Activated CD4-positive, alpha-beta memory T cell treated with anti-CD3 and anti-CD28 coated beads for 36 hours (primary cell): ENCODE measurements at regions not wholly inside any gene's neighbourhood (a gene's known extent, or its start where the extent isn't known, plus 50 kb on each side); places are given as distances from the start of the nearest gene placed in this dataset.

Experiments
- CTCF ChIA-PET: fragments of 350-600 bp; sonication (Branson Sonifier 250); formaldehyde crosslinking; loops from one replicate; lab custom pipeline; 2021; ENCODE audit warnings: antibody characterized with exemption, inconsistent platforms; lab: Charles Lee
- POLR2A ChIA-PET: fragments of 350-600 bp; sonication (Branson Sonifier 250); formaldehyde crosslinking; loops from one replicate; lab custom pipeline; 2021; ENCODE audit warnings: antibody characterized with exemption; lab: Charles Lee
- DNase-seq: peaks from one replicate; pipeline ENCODE4 v3.0.0-alpha.2; 2020
- H3K27ac Mint-ChIP-seq: one replicate; pipeline ENCODE4 v1.8.0; 2021; ENCODE audit warnings: mixed read lengths
- H3K27me3 Mint-ChIP-seq: one replicate; pipeline ENCODE4 v1.8.0; 2021; ENCODE audit warnings: mixed read lengths
- H3K36me3 Mint-ChIP-seq: one replicate; pipeline ENCODE4 v1.8.0; 2021; ENCODE audit warnings: mixed read lengths
- H3K4me1 Mint-ChIP-seq: one replicate; pipeline ENCODE4 v1.8.0; 2021; ENCODE audit warnings: low read depth, mixed read lengths
- H3K4me3 Mint-ChIP-seq: one replicate; pipeline ENCODE4 v1.8.0; 2021; ENCODE audit warnings: mild to moderate bottlenecking, mixed read lengths
- H3K9me3 Mint-ChIP-seq: one replicate; pipeline ENCODE4 v1.8.0; 2021; ENCODE audit warnings: mixed read lengths
- intact Hi-C: fragments of 100-400 bp; cut with micrococcal nuclease; formaldehyde crosslinking; loops from one replicate; pipeline ENCODE4 v1.15.1; 2023

GRCh38 chr11:133681901-133682300 lies 149.6 kb upstream of the OPCML start:
- Mint-ChIP-seq H3K9me3 (no peaks in the 10 kb centered on the region), H3K36me3 (no peaks in the 10 kb centered on the region), H3K27me3 (peaks cover 17% of the 10 kb centered on the region), H3K4me1 (no peaks in the 10 kb centered on the region), H3K27ac (no peak overlapping the region), H3K4me3 (no peak overlapping the region)
- DNase-seq: no peak
- POLR2A ChIA-PET: no interaction called here
- CTCF ChIA-PET: no interaction called here
- intact Hi-C loops: no loop called here

DNA sequence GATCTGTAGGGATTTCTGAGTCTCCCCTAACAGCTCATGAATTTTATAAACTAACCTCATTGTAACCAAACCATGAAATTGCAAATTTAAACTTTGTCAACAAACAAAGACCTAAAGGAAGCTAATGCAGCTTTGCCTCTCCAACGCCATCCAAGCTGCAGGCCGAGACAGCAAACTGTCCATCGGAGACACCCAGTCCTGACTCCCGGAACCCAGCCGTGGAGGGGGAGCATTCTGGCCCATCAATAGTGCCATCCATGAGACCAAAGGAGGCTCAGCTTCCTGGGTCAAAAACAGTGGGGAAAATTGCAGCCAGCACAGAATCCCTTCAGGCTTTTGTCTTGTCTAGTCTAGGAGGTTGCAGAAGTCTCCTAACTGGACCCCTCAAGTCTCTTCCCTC lies 147.6 kb upstream of the OPCML start:
- Mint-ChIP-seq H3K4me1 (no peaks in the 10 kb centered on the region), H3K9me3 (no peaks in the 10 kb centered on the region), H3K27me3 (peaks cover 15% of the 10 kb centered on the region), H3K4me3 (no peak overlapping the region), H3K36me3 (no peaks in the 10 kb centered on the region), H3K27ac (no peak overlapping the region)
- ChIA-PET POLR2A (no interaction called here), CTCF (no interaction called here)
- intact Hi-C loops: no loop called here
- no peak for DNase-seq

- intact Hi-C loops: no loop called here
- Mint-ChIP-seq H3K9me3 (no peaks in the 10 kb centered on the region), H3K27me3 (peaks cover 11% of the 10 kb centered on the region), H3K27ac (no peak overlapping the region), H3K36me3 (no peaks in the 10 kb centered on the region), H3K4me1 (no peaks in the 10 kb centered on the region), H3K4me3 (no peak overlapping the region)
- DNase-seq: no peak
- CTCF ChIA-PET: interaction anchor here (1.7 kb wide), 1 partner anchor 143 kb away, joined by 4 read pairs; no protein-coding TSS in a partner anchor
- POLR2A ChIA-PET: no interaction called here
Observed at GRCh38 chr11:133678191-133678590, 145.9 kb upstream of the OPCML start.

- POLR2A ChIA-PET: no interaction called here
- Mint-ChIP-seq H3K36me3 (no peaks in the 10 kb centered on the region), H3K27me3 (peaks cover 9% of the 10 kb centered on the region)
Observed at GRCh38 chr11:133677387-133677786, 145.1 kb upstream of the OPCML start.

DNA sequence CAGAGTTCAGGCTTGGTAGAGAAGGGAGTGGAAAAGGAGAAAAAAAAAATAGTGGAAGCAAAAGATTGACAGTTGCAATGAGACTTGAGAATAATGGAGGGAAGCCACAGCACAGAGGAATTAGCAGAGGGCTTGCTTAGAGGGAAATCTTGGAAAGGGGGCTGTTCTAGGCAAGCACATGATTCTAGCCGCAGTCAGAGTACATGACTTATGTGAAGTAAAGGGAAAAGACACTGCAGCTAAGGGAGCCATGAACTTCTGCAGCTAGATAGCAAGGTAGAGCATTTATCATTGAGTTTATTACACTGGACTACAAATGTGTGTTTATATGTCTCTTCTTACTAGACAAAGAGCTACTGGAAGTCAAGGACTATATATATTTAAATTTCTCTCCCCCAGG lies 144.0 kb upstream of the OPCML start:
- Mint-ChIP-seq H3K27me3 (peaks cover 9% of the 10 kb centered on the region), H3K27ac (no peak overlapping the region), H3K9me3 (no peaks in the 10 kb centered on the region), H3K4me3 (no peak overlapping the region), H3K36me3 (no peaks in the 10 kb centered on the region), H3K4me1 (no peaks in the 10 kb centered on the region)
- POLR2A ChIA-PET: no interaction called here
- DNase-seq: no peak
- CTCF ChIA-PET: no interaction called here
- intact Hi-C loops: no loop called here

More at GRCh38 chr11:133677387-133677786, 145.1 kb upstream of the OPCML start:
- H3K4me3 Mint-ChIP-seq: no peak overlapping the region
- DNase-seq: no peak
- no peaks in the 10 kb centered on the region for H3K9me3 Mint-ChIP-seq
- intact Hi-C loops: no loop called here
- H3K4me1 Mint-ChIP-seq: no peaks in the 10 kb centered on the region
- no peak overlapping the region for H3K27ac Mint-ChIP-seq
- CTCF ChIA-PET: interaction anchor here (1.7 kb wide), 1 partner anchor 144 kb away, joined by 4 read pairs; no protein-coding TSS in a partner anchor

DNA sequence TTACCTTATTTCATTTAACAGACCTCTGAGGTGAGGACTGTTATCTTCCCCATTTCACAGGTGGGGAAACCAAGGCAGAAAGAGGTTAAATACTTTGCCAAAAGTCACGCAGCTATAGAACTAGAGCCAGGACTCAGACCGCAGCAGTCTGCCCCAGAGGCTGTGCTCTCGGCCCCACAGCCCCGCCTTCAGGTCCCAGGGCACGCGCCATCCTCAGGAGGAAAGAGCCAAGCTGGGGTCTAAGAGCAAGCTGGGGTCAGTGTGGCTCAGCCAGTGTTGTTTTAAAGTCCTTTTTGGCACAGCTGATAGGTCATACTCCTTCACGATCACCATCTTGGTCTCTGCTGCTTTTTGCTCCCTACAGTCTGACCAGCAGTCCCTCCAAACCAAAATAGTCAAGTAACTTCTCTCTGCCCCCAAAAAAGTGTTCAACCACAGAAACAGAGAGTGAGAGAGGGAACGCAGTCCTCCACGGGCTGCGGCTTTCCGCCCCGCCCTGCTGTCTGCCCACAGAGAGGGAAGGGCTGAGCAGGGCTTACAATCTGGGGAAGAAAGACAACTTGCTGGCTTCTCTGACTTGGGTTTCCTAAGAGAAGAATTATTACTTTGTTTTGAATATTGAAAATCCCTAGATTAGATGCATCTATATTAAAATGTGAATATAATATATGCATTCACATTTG lies 137.2 kb upstream of the OPCML start:
- ChIA-PET POLR2A (no interaction called here), CTCF (no interaction called here)
- intact Hi-C loops: no loop called here
- no peak overlapping the region for H3K4me3 Mint-ChIP-seq
- H3K27me3 Mint-ChIP-seq: no peaks in the 10 kb centered on the region
- no peaks in the 10 kb centered on the region for H3K4me1 Mint-ChIP-seq
- no peak for DNase-seq
- no peaks in the 10 kb centered on the region for H3K9me3 Mint-ChIP-seq
- no peak overlapping the region for H3K27ac Mint-ChIP-seq
- no peaks in the 10 kb centered on the region for H3K36me3 Mint-ChIP-seq

GRCh38 chr11:133663135-133663985 lies 131.1 kb upstream of the OPCML start:
- CTCF ChIA-PET: interaction anchor here (0.5 kb wide), 1 partner anchor 722 kb away, joined by 3 read pairs; no protein-coding TSS in a partner anchor
- Mint-ChIP-seq H3K27ac (no peak overlapping the region), H3K9me3 (no peaks in the 10 kb centered on the region), H3K36me3 (no peaks in the 10 kb centered on the region), H3K4me1 (no peaks in the 10 kb centered on the region), H3K4me3 (no peak overlapping the region), H3K27me3 (no peaks in the 10 kb centered on the region)
- POLR2A ChIA-PET: no interaction called here
- intact Hi-C loops: no loop called here
- no peak for DNase-seq

DNA sequence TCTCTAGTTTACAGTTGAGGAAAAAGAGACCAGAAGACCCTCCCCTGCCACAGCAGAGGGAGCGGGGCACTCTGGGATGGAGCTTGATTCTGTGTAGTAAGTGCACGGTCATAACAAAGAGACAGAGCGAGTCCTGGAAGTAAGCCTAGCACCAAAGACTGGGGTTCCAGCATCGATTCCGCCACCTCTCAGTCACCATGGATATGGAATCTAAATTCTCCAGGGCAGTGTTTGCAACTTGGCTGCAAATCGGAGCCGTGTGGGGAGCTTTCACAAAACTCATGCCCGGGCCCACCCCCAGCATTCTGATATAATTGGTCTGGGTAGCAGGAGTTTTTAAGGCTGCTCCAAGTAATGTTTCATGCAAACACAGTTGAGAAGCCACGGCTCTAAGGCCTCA lies 129.5 kb upstream of the OPCML start:
- ChIA-PET POLR2A (no interaction called here), CTCF (no interaction called here)
- no peak for DNase-seq
- H3K4me1 Mint-ChIP-seq: no peaks in the 10 kb centered on the region
- no peak overlapping the region for H3K4me3 Mint-ChIP-seq
- intact Hi-C loops: no loop called here
- H3K36me3 Mint-ChIP-seq: no peaks in the 10 kb centered on the region
- peaks cover 2% of the 10 kb centered on the region for H3K9me3 Mint-ChIP-seq
- no peaks in the 10 kb centered on the region for H3K27me3 Mint-ChIP-seq
- no peak overlapping the region for H3K27ac Mint-ChIP-seq

GRCh38 chr11:133660202-133660568 lies 127.9 kb upstream of the OPCML start:
- no peak for DNase-seq
- Mint-ChIP-seq H3K36me3 (no peaks in the 10 kb centered on the region), H3K27me3 (no peaks in the 10 kb centered on the region), H3K9me3 (peaks cover 4% of the 10 kb centered on the region), H3K4me1 (no peaks in the 10 kb centered on the region), H3K27ac (no peak overlapping the region), H3K4me3 (no peak overlapping the region)
- ChIA-PET POLR2A (no interaction called here), CTCF (no interaction called here)
- intact Hi-C loops: no loop called here

GRCh38 chr11:133659538-133660201 lies 127.4 kb upstream of the OPCML start:
- H3K36me3 Mint-ChIP-seq: no peaks in the 10 kb centered on the region
- H3K27ac Mint-ChIP-seq: no peak overlapping the region
- no peaks in the 10 kb centered on the region for H3K27me3 Mint-ChIP-seq
- ChIA-PET POLR2A (interaction anchor here (0.6 kb wide), 1 partner anchor 713 kb away, joined by 3 read pairs; no protein-coding TSS in a partner anchor), CTCF (no interaction called here)
- intact Hi-C loops: no loop called here
- peaks cover 4% of the 10 kb centered on the region for H3K9me3 Mint-ChIP-seq
- H3K4me3 Mint-ChIP-seq: no peak overlapping the region
- no peaks in the 10 kb centered on the region for H3K4me1 Mint-ChIP-seq
- no peak for DNase-seq

GRCh38 chr11:133657054-133657453 lies 124.8 kb upstream of the OPCML start:
- POLR2A ChIA-PET: no interaction called here
- Mint-ChIP-seq H3K27ac (no peak overlapping the region), H3K36me3 (no peaks in the 10 kb centered on the region), H3K4me3 (no peak overlapping the region), H3K27me3 (no peaks in the 10 kb centered on the region), H3K9me3 (peaks cover 4% of the 10 kb centered on the region), H3K4me1 (no peaks in the 10 kb centered on the region)
- DNase-seq: no peak
- intact Hi-C loops: no loop called here
- CTCF ChIA-PET: no interaction called here

DNA sequence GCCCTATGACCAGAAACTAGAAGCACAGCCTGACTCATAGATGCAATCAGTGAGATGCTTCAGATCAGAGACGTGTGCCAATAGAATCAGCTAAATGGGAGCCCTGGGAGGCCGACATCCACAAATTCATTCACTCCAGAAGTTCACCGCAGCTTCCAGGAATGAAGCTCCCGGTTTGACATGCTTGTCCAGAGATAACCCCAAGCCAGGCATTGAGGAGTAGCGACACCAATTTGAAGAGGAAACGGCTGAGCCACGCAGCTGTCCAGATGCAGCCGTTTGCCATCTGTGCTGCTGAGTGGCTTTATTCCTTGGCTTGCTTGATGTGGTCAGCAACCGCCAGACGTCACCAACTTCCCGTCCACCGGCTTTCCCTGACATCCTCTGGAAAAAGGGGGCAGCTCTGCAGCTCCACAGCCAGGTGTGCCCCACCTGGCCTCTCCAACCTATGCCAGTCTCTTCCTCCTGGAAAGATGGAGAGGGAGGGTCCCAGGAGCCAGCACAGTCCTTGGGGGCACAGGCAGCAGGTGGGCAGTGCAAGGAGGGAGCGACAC lies 123.9 kb upstream of the OPCML start:
- Mint-ChIP-seq H3K4me3 (no peak overlapping the region), H3K9me3 (peaks cover 4% of the 10 kb centered on the region), H3K36me3 (no peaks in the 10 kb centered on the region), H3K4me1 (no peaks in the 10 kb centered on the region), H3K27ac (no peak overlapping the region), H3K27me3 (no peaks in the 10 kb centered on the region)
- CTCF ChIA-PET: no interaction called here
- DNase-seq: no peak
- intact Hi-C loops: no loop called here
- POLR2A ChIA-PET: no interaction called here
